Testis (tissue), 2 donors: ENCODE measurements at regions not wholly inside any gene's neighbourhood (a gene's known extent, or its start where the extent isn't known, plus 50 kb on each side); places are given as distances from the start of the nearest gene placed in this dataset.

Experiments
- DNase-seq: peaks from one replicate; pipeline ENCODE4 v3.0.0-alpha.2; 2019
- H3K27ac ChIP-seq, 2 donors: fragments of 200-600 bp; sonication (generic); one replicate each; pipeline ENCODE4 v1.5.1; 2019
- H3K27me3 ChIP-seq: fragments of 200-600 bp; sonication (generic); one replicate; pipeline ENCODE4 v1.5.1; 2019
- H3K36me3 ChIP-seq: fragments of 200-600 bp; sonication (generic); one replicate; pipeline ENCODE4 v1.5.1; 2017; ENCODE audit warnings: low read depth; ENCODE audit errors: missing control alignments
- H3K4me1 ChIP-seq: fragments of 200-600 bp; sonication (generic); one replicate; pipeline ENCODE4 v1.5.1; 2019
- H3K4me3 ChIP-seq, 2 donors: fragments of 200-600 bp; sonication (generic); one replicate each; pipeline ENCODE4 v1.5.1; 2017 to 2019
- H3K9me3 ChIP-seq: fragments of 200-600 bp; sonication (generic); one replicate; pipeline ENCODE4 v1.5.1; 2017
- POLR2A ChIP-seq: fragments of 450-650 bp; IDR thresholded peaks from one replicate; pipeline ENCODE4 v1.6.1; 2017; ENCODE audit warnings: antibody characterized with exemption, mild to moderate bottlenecking, moderate library complexity
- WGBS, 2 donors: methylation state at CpG; one replicate each; pipeline ENCODE4 v1.1.5; 2018; 5-methylcytosine and 5-hydroxymethylcytosine counted together
- intact Hi-C: fragments of 100-400 bp; cut with DNase I; formaldehyde crosslinking; loops from one replicate; pipeline ENCODE4 v1.15.1; 2023; ENCODE audit warnings: low total_unique reads
- TF ChIP-seq, protein P1 (sequence below), 3 experiments: fragments of 450-650 bp in 2 of 3; fragments of 200-600 bp in 1 of 3; sonication (generic) in 1 of 3; IDR thresholded peaks; one replicate each; pipeline ENCODE4 v1.5.1; 2016 to 2019; ENCODE audit warnings: antibody characterized with exemption in 3 of 3, mild to moderate bottlenecking in 2 of 3, moderate library complexity in 1 of 3

DNA sequence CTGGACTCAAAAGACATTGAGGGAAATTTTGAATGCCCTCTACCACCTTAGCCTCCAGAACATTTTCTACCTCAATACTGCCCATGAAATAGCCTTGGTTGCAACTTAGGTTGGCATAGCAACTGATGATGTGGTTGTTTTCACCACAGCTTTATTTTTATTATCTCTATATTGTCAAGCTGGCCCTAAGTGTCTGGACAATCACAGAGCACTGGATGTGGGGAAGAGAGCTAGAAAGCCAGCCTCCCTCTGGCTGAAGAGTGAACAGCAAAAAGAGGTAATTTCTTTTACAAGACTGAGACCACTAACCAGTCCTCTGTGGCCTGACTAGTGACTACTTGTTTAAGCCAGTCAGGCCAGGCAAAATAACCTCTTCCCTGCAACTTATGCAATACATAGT, 159.6 kb downstream of the HS3ST2 start:
- Histone ChIP-seq H3K36me3 (no peaks in the 10 kb centered on the region), H3K4me1 (no peaks in the 10 kb centered on the region), H3K27ac (no peak overlapping the region), H3K27me3 (no peaks in the 10 kb centered on the region), H3K9me3 (no peaks in the 10 kb centered on the region), H3K4me3 (no peak overlapping the region)
- TF ChIP-seq, protein P1, sequence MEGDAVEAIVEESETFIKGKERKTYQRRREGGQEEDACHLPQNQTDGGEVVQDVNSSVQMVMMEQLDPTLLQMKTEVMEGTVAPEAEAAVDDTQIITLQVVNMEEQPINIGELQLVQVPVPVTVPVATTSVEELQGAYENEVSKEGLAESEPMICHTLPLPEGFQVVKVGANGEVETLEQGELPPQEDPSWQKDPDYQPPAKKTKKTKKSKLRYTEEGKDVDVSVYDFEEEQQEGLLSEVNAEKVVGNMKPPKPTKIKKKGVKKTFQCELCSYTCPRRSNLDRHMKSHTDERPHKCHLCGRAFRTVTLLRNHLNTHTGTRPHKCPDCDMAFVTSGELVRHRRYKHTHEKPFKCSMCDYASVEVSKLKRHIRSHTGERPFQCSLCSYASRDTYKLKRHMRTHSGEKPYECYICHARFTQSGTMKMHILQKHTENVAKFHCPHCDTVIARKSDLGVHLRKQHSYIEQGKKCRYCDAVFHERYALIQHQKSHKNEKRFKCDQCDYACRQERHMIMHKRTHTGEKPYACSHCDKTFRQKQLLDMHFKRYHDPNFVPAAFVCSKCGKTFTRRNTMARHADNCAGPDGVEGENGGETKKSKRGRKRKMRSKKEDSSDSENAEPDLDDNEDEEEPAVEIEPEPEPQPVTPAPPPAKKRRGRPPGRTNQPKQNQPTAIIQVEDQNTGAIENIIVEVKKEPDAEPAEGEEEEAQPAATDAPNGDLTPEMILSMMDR (IDR thresholded peaks at IDR 0.05): no peak
- TF ChIP-seq POLR2A: no peak
- no peak for DNase-seq
- intact Hi-C loops: no loop called here

DNA sequence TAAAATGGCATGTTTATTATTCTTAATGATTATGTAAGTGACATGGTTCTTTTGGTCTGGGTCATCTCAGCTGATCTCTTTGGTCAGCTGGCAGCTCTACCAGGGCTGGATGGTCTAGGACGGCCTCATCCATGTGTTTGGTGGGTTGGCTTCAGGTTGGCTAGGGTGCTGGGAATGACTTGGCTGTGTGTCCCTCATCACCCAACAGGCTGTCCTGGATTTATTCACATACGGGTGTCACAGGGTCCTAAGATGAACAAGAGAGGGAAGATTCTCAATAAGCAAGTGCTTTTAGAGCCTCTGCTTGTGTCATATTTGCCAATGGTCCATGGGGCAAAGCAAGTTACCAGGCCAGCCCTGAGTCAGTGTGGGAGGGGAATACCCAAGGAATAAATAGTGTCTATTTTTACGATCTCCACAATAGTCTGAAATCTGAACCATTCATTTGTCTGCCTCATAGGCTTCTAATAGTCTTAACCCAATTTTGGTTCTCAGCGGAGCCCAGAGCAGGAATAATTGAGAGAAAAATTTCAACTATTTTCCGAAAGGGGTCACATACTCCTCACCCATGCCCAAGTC, 157.5 kb downstream of the HS3ST2 start:
- Histone ChIP-seq H3K27ac (no peak overlapping the region), H3K4me1 (no peaks in the 10 kb centered on the region), H3K27me3 (no peaks in the 10 kb centered on the region), H3K9me3 (no peaks in the 10 kb centered on the region), H3K36me3 (no peaks in the 10 kb centered on the region), H3K4me3 (no peak overlapping the region)
- DNase-seq: no peak
- intact Hi-C loops: no loop called here
- no peak for TF ChIP-seq POLR2A
- TF ChIP-seq, protein P1 (IDR thresholded peaks at IDR 0.05): no peak
- 91 to 95% methylated on average over 5 of the region's 5 CpGs for WGBS, 2 donors

DNA sequence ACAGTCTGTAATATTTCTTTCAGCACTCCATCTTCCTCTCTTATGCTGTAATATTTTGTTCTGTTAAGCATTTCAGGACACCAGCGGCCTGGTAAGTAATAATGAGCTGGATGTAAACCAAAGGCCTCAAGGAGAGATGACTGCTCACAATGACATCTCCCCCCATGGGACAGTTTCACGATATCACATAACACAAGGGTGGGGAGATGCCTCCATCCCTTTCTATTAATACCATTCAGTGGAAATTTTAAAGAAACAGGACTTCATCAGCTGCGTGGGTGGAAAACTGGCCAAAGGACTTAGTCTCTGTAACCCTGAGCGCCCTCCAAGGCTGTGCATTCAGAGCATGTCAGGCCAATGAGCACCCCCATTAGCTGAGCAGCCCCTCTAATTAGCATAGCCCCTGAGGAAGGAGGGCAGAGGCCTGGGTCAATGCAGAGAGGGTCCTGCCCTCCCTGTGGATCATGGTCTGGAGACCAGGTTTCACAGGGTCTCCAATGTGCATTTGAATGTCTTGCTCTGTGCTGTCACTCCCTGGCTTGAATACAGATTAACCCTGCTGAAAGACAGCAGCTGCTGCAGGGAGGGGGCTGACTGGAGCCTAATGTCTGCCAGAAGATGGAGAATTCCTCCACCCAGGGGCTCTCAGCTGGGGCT, 156.4 kb downstream of the HS3ST2 start:
- Histone ChIP-seq H3K27me3 (no peaks in the 10 kb centered on the region), H3K9me3 (no peaks in the 10 kb centered on the region), H3K4me1 (no peaks in the 10 kb centered on the region), H3K36me3 (no peaks in the 10 kb centered on the region), H3K4me3 (no peak overlapping the region), H3K27ac (no peak overlapping the region)
- TF ChIP-seq, protein P1 (IDR thresholded peaks at IDR 0.05): no peak
- TF ChIP-seq POLR2A: no peak
- intact Hi-C loops: no loop called here
- DNase-seq: no peak
- 38 to 41% methylated on average over 4 of the region's 4 CpGs for WGBS, 2 donors

DNA sequence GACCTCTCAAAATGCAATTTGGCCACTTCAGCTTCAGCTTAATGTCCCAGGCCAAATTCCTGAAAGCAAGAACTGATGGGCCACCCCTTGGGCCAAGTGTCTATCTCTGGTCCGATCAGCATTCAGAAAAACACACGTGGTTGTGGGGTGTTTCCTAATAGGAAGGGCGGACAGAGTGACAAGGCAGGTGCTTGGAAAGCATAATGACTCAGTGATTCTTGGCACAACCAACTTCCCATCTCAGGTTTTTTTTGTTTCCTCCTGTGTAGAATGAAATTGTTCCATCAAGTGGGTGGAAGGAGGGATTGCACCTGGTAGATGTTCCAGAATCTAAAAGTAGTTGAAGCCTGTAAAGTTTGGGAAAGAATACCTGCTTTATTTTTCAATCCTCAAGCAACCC, 155.6 kb downstream of the HS3ST2 start:
- intact Hi-C loops: no loop called here
- no peaks in the 10 kb centered on the region for H3K4me1 ChIP-seq
- 72 to 80% methylated on average over 3 of the region's 3 CpGs for WGBS, 2 donors
- H3K36me3 ChIP-seq: no peaks in the 10 kb centered on the region
- no peak for TF ChIP-seq POLR2A
- TF ChIP-seq, protein P1 (IDR thresholded peaks at IDR 0.05): no peak
- no peak overlapping the region for H3K4me3 ChIP-seq
- H3K27me3 ChIP-seq: no peaks in the 10 kb centered on the region
- no peak overlapping the region for H3K27ac ChIP-seq
- H3K9me3 ChIP-seq: no peaks in the 10 kb centered on the region
- DNase-seq: no peak

DNA sequence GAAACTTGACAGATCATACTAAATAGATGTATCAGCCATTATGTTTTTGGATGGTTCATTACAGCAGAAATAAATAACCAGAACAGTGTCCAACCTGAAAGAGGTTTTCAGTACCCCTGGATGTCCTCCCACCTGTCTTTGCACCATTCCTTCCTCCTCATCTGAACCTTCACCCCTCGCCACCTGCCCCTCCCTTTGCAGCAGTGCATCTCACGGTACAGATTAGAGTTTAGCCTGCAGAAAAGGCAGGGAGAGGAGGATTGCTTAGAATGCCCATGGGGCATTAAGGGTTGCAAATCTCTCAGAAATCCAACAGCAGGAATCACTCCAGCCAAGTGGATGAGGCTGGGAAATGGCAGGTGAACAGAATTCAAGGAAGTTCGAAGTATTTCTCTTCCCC, 155.0 kb downstream of the HS3ST2 start:
- WGBS, 2 donors: 30 to 31% methylated on average over 3 of the region's 3 CpGs

More for the DNA sequence above, 155.0 kb downstream of the HS3ST2 start:
- Histone ChIP-seq H3K4me3 (no peak overlapping the region), H3K36me3 (no peaks in the 10 kb centered on the region), H3K27ac (no peak overlapping the region), H3K9me3 (no peaks in the 10 kb centered on the region), H3K4me1 (no peaks in the 10 kb centered on the region), H3K27me3 (no peaks in the 10 kb centered on the region)
- intact Hi-C loops: no loop called here
- DNase-seq: no peak
- TF ChIP-seq, protein P1 (IDR thresholded peaks at IDR 0.05): no peak
- TF ChIP-seq POLR2A: no peak
